ENCODE measurements at regions not wholly inside any gene's neighbourhood (a gene's known extent, or its start where the extent isn't known, plus 50 kb on each side); places are given as distances from the start of the nearest gene placed in this dataset.

GRCh38 chr11:97956904-97957303 lies 1063.8 kb upstream of the CNTN5 start:
- H3K79me2 ChIP-seq (ENCODE audit: insufficient read depth, low read length), result no peaks in the 10 kb centered on the region
- H3K9me3 ChIP-seq (ENCODE audit: low read depth, low read length), result no peaks in the 10 kb centered on the region
- no peak overlapping the region for H3K27ac ChIP-seq (ENCODE audit: low read depth, low read length)
- no peaks in the 10 kb centered on the region for H3K4me1 ChIP-seq (ENCODE audit: insufficient read depth, low read length)
- TF ChIP-seq CTCF (IDR thresholded peaks at IDR 0.05; ENCODE audit: extremely low read depth, low read depth, low read length), result no peak
- no peak overlapping the region for H3K4me3 ChIP-seq (ENCODE audit: insufficient read depth, low read length)
- DNase-seq (ENCODE audit: insufficient read length, low spot score, missing footprints), result no peak
- H2AFZ ChIP-seq (ENCODE audit: low read length), result peak overlapping the region; percentile 3
- H3K4me2 ChIP-seq (ENCODE audit: insufficient read depth, low read length), result no peak overlapping the region
- no peaks in the 10 kb centered on the region for H3K36me3 ChIP-seq (ENCODE audit: insufficient read depth, low read length)
- no peaks in the 10 kb centered on the region for H3K27me3 ChIP-seq (ENCODE audit: insufficient read depth, low read length)
- no peaks in the 10 kb centered on the region for H4K20me1 ChIP-seq (ENCODE audit: insufficient read depth, low read length)

GRCh38 chr11:97961431-97961830 lies 1059.3 kb upstream of the CNTN5 start:
- Histone ChIP-seq H3K9me3 (ENCODE audit: low read depth, low read length) (no peaks in the 10 kb centered on the region), H3K4me1 (ENCODE audit: insufficient read depth, low read length) (peaks cover 25% of the 10 kb centered on the region), H3K36me3 (ENCODE audit: insufficient read depth, low read length) (no peaks in the 10 kb centered on the region), H3K27ac (ENCODE audit: low read depth, low read length) (no peak overlapping the region), H2AFZ (ENCODE audit: low read length) (no peak overlapping the region), H3K27me3 (ENCODE audit: insufficient read depth, low read length) (no peaks in the 10 kb centered on the region), H3K4me2 (ENCODE audit: insufficient read depth, low read length) (no peak overlapping the region), H3K79me2 (ENCODE audit: insufficient read depth, low read length) (no peaks in the 10 kb centered on the region), H4K20me1 (ENCODE audit: insufficient read depth, low read length) (no peaks in the 10 kb centered on the region), H3K4me3 (ENCODE audit: insufficient read depth, low read length) (no peak overlapping the region)
- DNase-seq (ENCODE audit: insufficient read length, low spot score, missing footprints), result no peak
- TF ChIP-seq CTCF (IDR thresholded peaks at IDR 0.05; ENCODE audit: extremely low read depth, low read depth, low read length), result no peak

GRCh38 chr11:97962758-97963157 lies 1058.0 kb upstream of the CNTN5 start:
- Histone ChIP-seq H4K20me1 (ENCODE audit: insufficient read depth, low read length) (no peaks in the 10 kb centered on the region), H3K9me3 (ENCODE audit: low read depth, low read length) (no peaks in the 10 kb centered on the region), H3K4me2 (ENCODE audit: insufficient read depth, low read length) (no peak overlapping the region), H3K36me3 (ENCODE audit: insufficient read depth, low read length) (no peaks in the 10 kb centered on the region), H3K27me3 (ENCODE audit: insufficient read depth, low read length) (no peaks in the 10 kb centered on the region), H3K4me1 (ENCODE audit: insufficient read depth, low read length) (peaks cover 31% of the 10 kb centered on the region), H3K4me3 (ENCODE audit: insufficient read depth, low read length) (no peak overlapping the region), H3K79me2 (ENCODE audit: insufficient read depth, low read length) (no peaks in the 10 kb centered on the region), H3K27ac (ENCODE audit: low read depth, low read length) (no peak overlapping the region), H2AFZ (ENCODE audit: low read length) (peak overlapping the region; percentile 45)
- no peak for TF ChIP-seq CTCF (IDR thresholded peaks at IDR 0.05; ENCODE audit: extremely low read depth, low read depth, low read length)
- no peak for DNase-seq (ENCODE audit: insufficient read length, low spot score, missing footprints)

GRCh38 chr11:97963528-97964331 lies 1057.0 kb upstream of the CNTN5 start:
- no peak for TF ChIP-seq CTCF (IDR thresholded peaks at IDR 0.05; ENCODE audit: extremely low read depth, low read depth, low read length)
- Histone ChIP-seq H2AFZ (ENCODE audit: low read length) (peak overlapping the region; percentile 80), H3K27me3 (ENCODE audit: insufficient read depth, low read length) (no peaks in the 10 kb centered on the region), H3K4me1 (ENCODE audit: insufficient read depth, low read length) (peaks cover 31% of the 10 kb centered on the region), H3K4me3 (ENCODE audit: insufficient read depth, low read length) (no peak overlapping the region), H3K9me3 (ENCODE audit: low read depth, low read length) (no peaks in the 10 kb centered on the region), H3K36me3 (ENCODE audit: insufficient read depth, low read length) (no peaks in the 10 kb centered on the region), H3K4me2 (ENCODE audit: insufficient read depth, low read length) (no peak overlapping the region), H3K79me2 (ENCODE audit: insufficient read depth, low read length) (no peaks in the 10 kb centered on the region), H3K27ac (ENCODE audit: low read depth, low read length) (peak overlapping the region; percentile 6), H4K20me1 (ENCODE audit: insufficient read depth, low read length) (no peaks in the 10 kb centered on the region)
- DNase-seq (ENCODE audit: insufficient read length, low spot score, missing footprints), result no peak

Measured in osteoblast (primary cell).